Osteocyte (in vitro differentiated cells): ENCODE measurements at regions not wholly inside any gene's neighbourhood (a gene's known extent, or its start where the extent isn't known, plus 50 kb on each side); places are given as distances from the start of the nearest gene placed in this dataset.

Experiments used
- DNase-seq: peaks from one replicate; pipeline ENCODE4 v3.0.0; 2021; ENCODE audit warnings: mixed read lengths; ENCODE audit not compliant: unreplicated experiment; ENCODE audit errors: extremely low spot score
- H3K27ac Mint-ChIP-seq: one replicate; pipeline ENCODE4 v1.8.0; 2021; ENCODE audit warnings: mild to moderate bottlenecking, mixed read lengths; ENCODE audit not compliant: unreplicated experiment
- H3K27me3 Mint-ChIP-seq: one replicate; pipeline ENCODE4 v1.8.0; 2021; ENCODE audit warnings: mixed read lengths; ENCODE audit not compliant: unreplicated experiment
- H3K36me3 Mint-ChIP-seq: one replicate; pipeline ENCODE4 v1.8.0; 2021; ENCODE audit warnings: mixed read lengths; ENCODE audit not compliant: unreplicated experiment
- H3K4me1 Mint-ChIP-seq: one replicate; pipeline ENCODE4 v1.8.0; 2021; ENCODE audit warnings: mixed read lengths; ENCODE audit not compliant: unreplicated experiment
- H3K4me3 Mint-ChIP-seq: one replicate; pipeline ENCODE4 v1.8.0; 2021; ENCODE audit warnings: mild to moderate bottlenecking, moderate library complexity, mixed read lengths; ENCODE audit not compliant: unreplicated experiment
- H3K9me3 Mint-ChIP-seq: one replicate; pipeline ENCODE4 v1.8.0; 2021; ENCODE audit warnings: mixed read lengths; ENCODE audit not compliant: unreplicated experiment
- TF ChIP-seq, protein P1 (sequence below): fragments of 200-600 bp; sonication (generic); IDR thresholded peaks from 2 replicates; pipeline ENCODE4 v1.5.0; 2021; ENCODE audit warnings: antibody characterized with exemption, mild to moderate bottlenecking, moderate library complexity

DNA sequence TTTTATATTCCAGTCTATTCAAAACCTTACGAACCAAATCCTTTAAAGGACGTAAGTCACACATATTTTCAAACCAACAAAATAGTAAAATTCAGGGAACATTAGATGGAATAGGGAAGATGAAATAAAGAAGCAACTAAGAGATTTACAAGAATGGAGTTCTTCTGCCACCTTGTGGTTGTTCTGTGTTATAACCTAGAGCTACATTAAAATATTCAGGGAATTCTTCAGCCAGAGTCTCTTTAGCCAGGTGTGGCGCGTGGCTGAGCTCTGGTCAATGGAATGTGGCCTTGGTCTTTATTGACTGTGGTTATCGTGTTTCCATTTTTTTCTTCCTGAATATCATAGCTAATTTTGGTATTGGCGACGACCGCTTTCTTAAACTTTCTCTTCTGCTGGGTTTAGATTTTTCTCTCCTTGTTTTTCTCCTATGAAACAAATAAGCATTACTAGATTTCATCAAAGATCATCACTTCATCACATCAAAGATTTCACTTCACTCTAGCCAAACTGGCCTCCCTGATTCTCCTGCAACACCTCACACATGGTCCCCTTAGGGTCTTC lies 221.3 kb downstream of the MRPL39 start:
- Mint-ChIP-seq H3K4me3 (no peak overlapping the region), H3K27me3 (no peaks in the 10 kb centered on the region), H3K36me3 (no peaks in the 10 kb centered on the region), H3K9me3 (no peaks in the 10 kb centered on the region), H3K27ac (no peak overlapping the region), H3K4me1 (peaks cover 11% of the 10 kb centered on the region)
- DNase-seq, result no peak
- TF ChIP-seq, protein P1, sequence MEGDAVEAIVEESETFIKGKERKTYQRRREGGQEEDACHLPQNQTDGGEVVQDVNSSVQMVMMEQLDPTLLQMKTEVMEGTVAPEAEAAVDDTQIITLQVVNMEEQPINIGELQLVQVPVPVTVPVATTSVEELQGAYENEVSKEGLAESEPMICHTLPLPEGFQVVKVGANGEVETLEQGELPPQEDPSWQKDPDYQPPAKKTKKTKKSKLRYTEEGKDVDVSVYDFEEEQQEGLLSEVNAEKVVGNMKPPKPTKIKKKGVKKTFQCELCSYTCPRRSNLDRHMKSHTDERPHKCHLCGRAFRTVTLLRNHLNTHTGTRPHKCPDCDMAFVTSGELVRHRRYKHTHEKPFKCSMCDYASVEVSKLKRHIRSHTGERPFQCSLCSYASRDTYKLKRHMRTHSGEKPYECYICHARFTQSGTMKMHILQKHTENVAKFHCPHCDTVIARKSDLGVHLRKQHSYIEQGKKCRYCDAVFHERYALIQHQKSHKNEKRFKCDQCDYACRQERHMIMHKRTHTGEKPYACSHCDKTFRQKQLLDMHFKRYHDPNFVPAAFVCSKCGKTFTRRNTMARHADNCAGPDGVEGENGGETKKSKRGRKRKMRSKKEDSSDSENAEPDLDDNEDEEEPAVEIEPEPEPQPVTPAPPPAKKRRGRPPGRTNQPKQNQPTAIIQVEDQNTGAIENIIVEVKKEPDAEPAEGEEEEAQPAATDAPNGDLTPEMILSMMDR, result peak; percentile 79

DNA sequence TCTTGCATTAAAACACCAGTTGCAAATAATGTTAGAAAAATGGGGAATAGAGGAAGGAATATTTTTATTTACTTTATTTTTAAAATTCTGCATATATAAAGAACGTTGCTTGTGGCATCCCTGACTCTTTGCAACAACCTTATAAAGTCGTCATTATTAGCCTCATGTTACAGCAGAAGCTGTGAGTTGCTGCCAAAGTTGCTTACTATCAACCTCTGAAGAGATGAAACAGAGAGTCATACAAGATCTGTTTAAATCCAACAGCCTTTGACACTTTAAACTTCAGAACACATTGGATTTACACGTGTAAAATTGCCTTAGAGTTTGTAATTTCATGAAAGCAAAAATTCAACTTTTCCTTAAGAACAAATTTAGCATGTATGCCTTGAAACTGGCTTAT lies 221.9 kb downstream of the MRPL39 start:
- peaks cover 6% of the 10 kb centered on the region for H3K4me1 Mint-ChIP-seq
- no peaks in the 10 kb centered on the region for H3K27me3 Mint-ChIP-seq
- DNase-seq, result no peak
- no peaks in the 10 kb centered on the region for H3K36me3 Mint-ChIP-seq
- TF ChIP-seq, protein P1, result no peak
- H3K4me3 Mint-ChIP-seq, result no peak overlapping the region
- no peaks in the 10 kb centered on the region for H3K9me3 Mint-ChIP-seq
- H3K27ac Mint-ChIP-seq, result no peak overlapping the region

DNA sequence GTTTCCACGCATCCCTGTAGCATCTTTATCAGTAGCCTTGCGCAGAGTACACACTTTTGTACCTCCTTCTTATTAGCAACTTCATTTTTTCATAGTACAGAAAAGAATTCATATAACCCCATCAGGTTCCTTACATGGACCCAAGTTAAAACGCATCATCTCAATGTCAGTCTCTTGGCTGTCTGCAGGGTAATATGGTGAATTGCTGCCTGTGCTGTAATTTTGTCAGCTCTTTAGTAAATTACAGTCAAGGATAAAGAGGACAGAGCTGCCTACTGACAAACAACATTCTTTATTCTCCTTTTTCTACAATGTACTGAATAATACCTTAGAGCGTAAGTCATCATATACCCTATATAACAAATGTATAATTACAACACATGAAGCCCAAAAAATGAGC lies 222.5 kb downstream of the MRPL39 start:
- DNase-seq, result no peak
- H3K4me3 Mint-ChIP-seq, result no peak overlapping the region
- no peaks in the 10 kb centered on the region for H3K36me3 Mint-ChIP-seq
- no peak overlapping the region for H3K27ac Mint-ChIP-seq
- peaks cover 4% of the 10 kb centered on the region for H3K4me1 Mint-ChIP-seq
- H3K9me3 Mint-ChIP-seq, result no peaks in the 10 kb centered on the region
- H3K27me3 Mint-ChIP-seq, result no peaks in the 10 kb centered on the region
- TF ChIP-seq, protein P1, result no peak

DNA sequence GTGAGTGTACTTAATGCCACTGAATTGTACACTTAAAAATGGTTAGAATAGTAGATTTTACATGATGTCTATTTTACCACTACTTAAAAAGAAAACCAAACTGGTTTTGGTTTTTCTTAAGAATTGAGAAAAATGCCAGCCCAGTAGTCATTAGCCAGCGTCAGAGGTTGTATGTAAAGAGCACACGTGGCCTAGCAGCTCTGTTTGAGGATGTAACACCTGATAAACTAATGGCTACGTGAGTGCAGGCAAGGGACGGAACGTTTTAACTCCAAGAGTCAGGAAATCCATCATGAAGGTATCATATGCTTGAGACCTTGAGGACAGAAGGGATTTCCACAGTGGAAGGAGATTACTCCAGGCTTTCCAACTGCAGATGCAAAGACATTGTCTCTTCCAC lies 223.7 kb downstream of the MRPL39 start:
- Mint-ChIP-seq H3K27ac (no peak overlapping the region), H3K27me3 (no peaks in the 10 kb centered on the region)

DNA sequence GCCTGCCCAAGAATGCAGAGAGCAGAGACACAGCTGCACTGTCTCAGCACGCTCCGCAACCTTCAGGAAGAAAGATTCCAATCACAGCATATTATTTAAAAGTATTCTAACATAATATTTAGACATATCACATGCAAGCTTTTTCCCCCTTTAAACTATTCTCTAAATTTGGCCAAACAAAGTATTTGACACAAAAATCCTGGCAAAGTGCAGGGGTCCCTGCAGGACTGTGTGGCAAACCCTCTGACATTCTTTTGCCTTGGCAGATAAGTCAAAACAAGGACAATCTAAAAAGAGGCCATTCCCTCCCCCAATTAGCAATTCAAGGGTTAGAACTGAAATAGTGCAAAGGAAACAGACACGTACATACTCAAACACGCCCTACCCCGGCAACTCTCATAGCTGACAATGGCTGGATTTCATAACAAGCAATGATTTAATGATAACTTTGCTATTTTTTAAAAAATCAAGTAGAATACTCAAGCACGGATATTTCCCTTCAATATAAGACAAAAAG lies 225.3 kb downstream of the MRPL39 start:
- TF ChIP-seq, protein P1, result no peak
- Mint-ChIP-seq H3K4me3 (no peak overlapping the region), H3K4me1 (peaks cover 4% of the 10 kb centered on the region), H3K27me3 (no peaks in the 10 kb centered on the region), H3K36me3 (no peaks in the 10 kb centered on the region), H3K9me3 (peaks cover 4% of the 10 kb centered on the region), H3K27ac (no peak overlapping the region)
- DNase-seq, result no peak

More for the DNA sequence above, 223.7 kb downstream of the MRPL39 start:
- H3K4me1 Mint-ChIP-seq, result peaks cover 4% of the 10 kb centered on the region
- no peaks in the 10 kb centered on the region for H3K36me3 Mint-ChIP-seq
- H3K9me3 Mint-ChIP-seq, result peaks cover under 1% of the 10 kb centered on the region
- DNase-seq, result no peak
- TF ChIP-seq, protein P1, result no peak
- H3K4me3 Mint-ChIP-seq, result no peak overlapping the region
